LHCN-M2 (cell line): ENCODE measurements at regions not wholly inside any gene's neighbourhood (a gene's known extent, or its start where the extent isn't known, plus 50 kb on each side); places are given as distances from the start of the nearest gene placed in this dataset.
A peak's percentile ranks its signal among the peaks of the same experiment; 100 is the strongest.

Source experiments
- DNase-seq: peaks from one replicate; pipeline ENCODE4 v3.0.0-alpha.2; 2012; ENCODE audit warnings: low read depth

DNA sequence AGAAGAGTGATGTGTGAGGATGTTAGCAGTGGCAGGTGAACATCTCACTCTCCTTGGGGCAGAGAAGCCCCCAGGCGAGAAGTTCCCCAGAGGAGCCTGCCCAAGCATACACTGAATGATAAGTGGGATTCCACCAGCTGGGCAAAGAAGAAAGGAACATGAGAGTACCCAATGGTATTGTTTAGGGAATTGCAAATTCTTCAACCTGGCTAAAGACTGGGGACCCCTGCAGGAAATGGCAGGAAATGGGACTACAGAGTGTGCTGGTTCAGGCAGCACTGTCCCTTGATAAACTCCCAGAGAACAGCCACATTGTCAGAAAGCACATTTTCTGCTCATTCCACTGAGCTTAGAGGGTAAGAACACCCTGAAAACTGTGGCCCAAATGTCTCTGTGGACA, 121.3 kb downstream of the RPS29 start:
- peak; percentile 9 for DNase-seq

- DNase-seq, result peak; percentile 1
Observed at GRCh38 chr14:49463146-49463545, 123.0 kb downstream of the RPS29 start.

- DNase-seq, result peak; percentile 75
Observed at GRCh38 chr14:49461529-49462401, 124.4 kb downstream of the RPS29 start.

DNA sequence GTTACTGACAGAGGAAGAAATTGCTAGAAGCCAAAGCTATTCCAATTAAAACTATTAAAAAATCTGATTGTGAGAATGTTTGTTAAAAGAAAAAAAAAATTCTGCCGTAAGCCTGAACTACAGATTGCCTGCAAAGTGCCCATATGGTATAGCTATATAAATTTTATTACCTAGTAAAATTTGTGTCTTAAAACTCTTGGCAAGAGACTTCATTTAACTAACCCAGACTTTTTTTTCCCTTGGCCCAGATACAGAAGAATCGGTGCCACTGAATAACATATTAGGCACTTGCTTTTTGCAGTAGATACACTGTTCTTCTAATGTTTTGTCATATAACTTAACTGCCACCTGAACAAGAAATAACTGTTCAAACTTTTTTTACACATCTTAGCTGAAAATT, 125.5 kb downstream of the RPS29 start:
- DNase-seq, result no peak

GRCh38 chr14:49456589-49456988, 129.6 kb downstream of the RPS29 start:
- no peak for DNase-seq

DNA sequence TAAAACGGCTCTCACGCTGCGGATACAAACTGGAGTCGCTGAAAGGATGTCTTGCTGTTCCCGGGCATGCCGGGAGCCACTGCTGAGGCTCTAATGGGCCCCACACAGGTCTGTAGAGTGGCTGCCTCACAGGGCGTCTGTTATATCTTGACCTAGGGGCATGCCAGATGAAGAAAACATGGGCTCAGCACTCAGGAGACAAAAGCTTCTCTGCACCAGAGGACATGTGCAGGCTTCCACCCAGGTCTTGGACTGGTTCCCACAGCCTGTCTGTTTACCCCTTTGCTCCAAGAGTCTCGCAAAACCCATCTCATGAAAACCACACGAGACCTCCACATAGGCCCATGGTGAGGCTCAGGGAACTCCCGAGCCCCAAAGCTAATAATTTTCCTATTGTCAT, 134.2 kb downstream of the RPS29 start:
- DNase-seq, result no peak

DNA sequence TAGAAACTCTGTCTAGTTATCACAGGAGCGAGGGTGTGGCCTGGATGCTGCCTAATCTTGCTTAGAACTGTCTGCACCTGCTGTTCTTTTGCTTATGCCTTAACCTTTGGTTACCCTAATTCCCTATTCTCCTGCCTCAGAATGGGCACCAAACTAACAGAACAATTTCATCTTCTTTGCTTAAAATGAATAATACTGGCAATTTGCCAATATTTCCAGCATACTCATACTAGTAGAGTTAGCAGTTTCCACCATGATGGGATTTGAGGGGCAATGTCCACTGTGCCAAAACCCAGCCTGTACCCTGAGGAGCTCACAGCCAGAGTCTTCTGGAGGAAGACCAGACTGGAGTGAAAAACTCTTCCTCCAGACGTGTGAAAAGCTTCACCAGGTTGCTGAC, 136.4 kb downstream of the RPS29 start:
- no peak for DNase-seq

GRCh38 chr14:49447540-49448107, 138.6 kb downstream of the RPS29 start:
- DNase-seq, result no peak

DNA sequence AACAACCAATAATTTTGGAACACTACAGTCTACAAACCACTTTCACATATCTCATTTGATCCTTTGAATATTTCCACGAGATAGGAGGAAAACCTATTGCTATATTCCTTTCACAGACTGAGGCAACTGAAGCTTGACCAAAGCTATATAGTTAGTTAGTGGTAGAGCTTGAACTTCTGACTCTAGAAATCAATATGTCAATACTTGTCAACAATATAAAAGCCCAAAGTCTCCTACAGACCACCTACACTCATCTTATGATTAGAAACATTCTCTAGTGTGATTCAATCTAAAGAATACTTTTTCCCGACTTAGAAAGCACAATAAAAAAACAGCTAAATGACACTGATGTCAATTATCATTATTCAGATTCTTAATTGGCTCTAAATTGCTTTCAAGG, 139.4 kb downstream of the RPS29 start:
- DNase-seq, result no peak

GRCh38 chr14:49438256-49438770, 147.9 kb downstream of the RPS29 start:
- DNase-seq, result no peak

- no peak for DNase-seq
Observed at GRCh38 chr14:49428076-49428475, 158.1 kb downstream of the RPS29 start.

DNA sequence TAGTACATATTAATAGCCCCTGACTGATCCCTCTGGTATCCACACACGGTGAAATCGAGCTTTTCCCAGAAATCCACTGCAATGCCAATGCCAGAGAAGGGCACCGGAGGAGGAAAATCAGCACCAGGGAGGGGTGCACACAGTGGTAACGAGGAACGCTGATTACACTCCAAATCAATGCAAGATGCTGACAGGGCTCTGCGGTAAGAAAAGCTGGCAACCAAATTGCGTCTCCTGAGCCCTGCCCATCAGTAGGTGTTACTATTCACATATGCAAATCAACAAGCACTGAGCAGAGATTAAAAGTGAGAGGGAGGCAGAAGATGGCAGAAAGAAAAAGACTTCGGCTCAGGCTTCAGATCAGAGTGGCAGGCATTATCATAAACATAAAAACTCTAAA, 159.1 kb downstream of the RPS29 start:
- no peak for DNase-seq

GRCh38 chr14:49425921-49426320, 160.3 kb downstream of the RPS29 start:
- no peak for DNase-seq

- DNase-seq, result peak; percentile 27
Observed at GRCh38 chr14:49424436-49425331, 161.5 kb downstream of the RPS29 start.

GRCh38 chr14:49420201-49420600, 166.0 kb downstream of the RPS29 start:
- no peak for DNase-seq

DNA sequence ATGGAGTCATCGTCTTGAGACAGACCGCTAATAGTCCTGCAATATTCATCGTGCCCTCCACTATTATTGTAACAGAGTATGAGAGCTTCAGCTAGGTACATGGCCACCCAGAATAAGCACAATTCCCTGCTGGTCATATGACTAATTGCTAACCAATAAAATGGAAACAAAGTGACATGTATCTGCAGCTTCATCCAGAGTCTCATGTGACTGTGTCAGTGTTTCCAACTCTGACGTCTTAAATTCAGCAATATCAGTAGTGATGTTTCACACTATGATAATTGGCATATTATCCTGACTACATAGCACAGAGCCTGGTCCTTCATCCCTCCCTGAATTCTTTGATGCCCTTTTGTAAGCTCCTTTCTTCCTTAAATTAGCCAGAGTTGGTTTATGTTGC, 167.4 kb downstream of the RPS29 start:
- no peak for DNase-seq

GRCh38 chr14:49417790-49418189, 168.4 kb downstream of the RPS29 start:
- no peak for DNase-seq

DNA sequence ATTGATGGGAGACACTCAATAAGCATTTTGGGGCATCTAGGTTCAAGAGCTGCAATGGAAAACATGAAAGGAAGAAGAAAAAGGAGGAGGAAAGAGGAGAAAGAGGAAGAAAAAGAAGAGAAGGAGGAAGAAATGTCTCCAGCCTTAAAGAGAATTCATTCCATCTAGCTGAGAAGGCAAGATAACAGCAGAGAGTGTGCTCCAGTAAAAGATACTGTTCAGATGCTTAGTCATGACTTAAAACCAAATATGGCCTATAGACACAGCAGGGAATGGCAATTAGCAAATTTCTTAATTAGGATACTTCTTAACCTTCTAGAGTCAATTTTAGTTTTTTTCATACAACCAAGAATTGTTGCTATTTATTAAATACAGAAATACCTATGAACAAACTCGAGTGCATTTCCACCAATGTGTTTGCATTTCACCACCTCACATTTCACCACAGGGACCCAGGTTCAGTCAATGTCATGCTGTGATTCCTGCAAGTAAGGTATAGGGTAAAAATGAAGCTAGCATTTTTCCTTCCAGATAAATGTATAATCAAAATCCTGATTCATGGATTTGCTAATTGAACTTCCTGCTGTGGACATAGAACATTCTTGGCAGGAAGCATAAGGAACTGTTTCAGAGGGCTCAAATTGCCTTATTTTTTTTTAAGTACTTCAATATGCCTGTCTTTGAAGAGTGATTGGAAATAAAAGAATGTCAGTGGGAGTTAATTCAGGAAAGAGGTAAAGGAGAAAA, 177.8 kb downstream of the RPS29 start:
- DNase-seq, result no peak

GRCh38 chr14:49405291-49405690, 180.9 kb downstream of the RPS29 start:
- peak; percentile 94 for DNase-seq

- DNase-seq, result no peak
Observed at GRCh38 chr14:49401373-49401772, 184.8 kb downstream of the RPS29 start.

GRCh38 chr14:49396801-49397200, 189.4 kb downstream of the RPS29 start:
- DNase-seq, result no peak
